ENCODE measurements at regions not wholly inside any gene's neighbourhood (a gene's known extent, or its start where the extent isn't known, plus 50 kb on each side); places are given as distances from the start of the nearest gene placed in this dataset.

- TF ChIP-seq EZH2phosphoT487 (IDR thresholded peaks at IDR 0.05; ENCODE audit: low read depth, severe bottlenecking, unreplicated experiment) (no peak), EZH2 (IDR thresholded peaks at IDR 0.05; ENCODE audit: borderline replicate concordance) (no peak), CTCF (IDR thresholded peaks at IDR 0.05; ENCODE audit: poor library complexity) (no peak)
- H3K4me1 ChIP-seq (ENCODE audit: insufficient read depth) = no peaks in the 10 kb centered on the region
- DNase-seq (ENCODE audit: low spot score) = no peak
These were observed 162.1 kb upstream of the FOXK1 start for GRCh38 chr7:4519819-4520520.

GRCh38 chr7:4523219-4523618 lies 158.9 kb upstream of the FOXK1 start:
- H3K4me1 ChIP-seq (ENCODE audit: insufficient read depth) = no peaks in the 10 kb centered on the region
- H3K4me3 ChIP-seq = no peak overlapping the region
- DNase-seq (ENCODE audit: low spot score) = no peak

More at GRCh38 chr7:4519819-4520520, 162.1 kb upstream of the FOXK1 start:
- H3K4me3 ChIP-seq = no peak overlapping the region
- H3K79me2 ChIP-seq = no peaks in the 10 kb centered on the region
- H3K9me2 ChIP-seq (replicated peaks; ENCODE audit: insufficient read depth) = no peaks in the 10 kb centered on the region
- H3K4me2 ChIP-seq = no peak overlapping the region
- H3K36me3 ChIP-seq (replicated peaks; ENCODE audit: insufficient read depth, low read depth) = no peaks in the 10 kb centered on the region
- H2AFZ ChIP-seq = no peak overlapping the region
- H3K27me3 ChIP-seq = peaks cover 3% of the 10 kb centered on the region
- 73% methylated on average over 7 of the region's 7 CpGs for WGBS (ENCODE audit: low lambda C conversion rate, missing lambda C conversion rate)
- H4K20me1 ChIP-seq (ENCODE audit: insufficient read depth, poor library complexity, severe bottlenecking) = no peaks in the 10 kb centered on the region
- H3K27ac ChIP-seq = no peak overlapping the region
- no peaks in the 10 kb centered on the region for H3K9me3 ChIP-seq (ENCODE audit: low read depth)

GRCh38 chr7:4523873-4524272 lies 158.2 kb upstream of the FOXK1 start:
- Histone ChIP-seq H3K36me3 (replicated peaks; ENCODE audit: insufficient read depth, low read depth) (no peaks in the 10 kb centered on the region), H2AFZ (no peak overlapping the region), H3K9me3 (ENCODE audit: low read depth) (no peaks in the 10 kb centered on the region), H3K9me2 (replicated peaks; ENCODE audit: insufficient read depth) (no peaks in the 10 kb centered on the region), H3K79me2 (no peaks in the 10 kb centered on the region), H3K4me3 (no peak overlapping the region), H4K20me1 (ENCODE audit: insufficient read depth, poor library complexity, severe bottlenecking) (no peaks in the 10 kb centered on the region), H3K27ac (no peak overlapping the region), H3K4me2 (no peak overlapping the region), H3K4me1 (ENCODE audit: insufficient read depth) (no peaks in the 10 kb centered on the region), H3K27me3 (no peaks in the 10 kb centered on the region)
- no peak for DNase-seq (ENCODE audit: low spot score)
- TF ChIP-seq EZH2 (IDR thresholded peaks at IDR 0.05; ENCODE audit: borderline replicate concordance) (no peak), CTCF (IDR thresholded peaks at IDR 0.05; ENCODE audit: poor library complexity) (no peak), EZH2phosphoT487 (IDR thresholded peaks at IDR 0.05; ENCODE audit: low read depth, severe bottlenecking, unreplicated experiment) (no peak)
- 90% methylated on average over 4 of the region's 6 CpGs for WGBS (ENCODE audit: low lambda C conversion rate, missing lambda C conversion rate)

More at GRCh38 chr7:4523219-4523618, 158.9 kb upstream of the FOXK1 start:
- Histone ChIP-seq H3K27ac (no peak overlapping the region), H4K20me1 (ENCODE audit: insufficient read depth, poor library complexity, severe bottlenecking) (no peaks in the 10 kb centered on the region), H3K9me3 (ENCODE audit: low read depth) (no peaks in the 10 kb centered on the region), H3K79me2 (no peaks in the 10 kb centered on the region), H3K4me2 (no peak overlapping the region), H3K27me3 (no peaks in the 10 kb centered on the region), H3K9me2 (replicated peaks; ENCODE audit: insufficient read depth) (no peaks in the 10 kb centered on the region), H3K36me3 (replicated peaks; ENCODE audit: insufficient read depth, low read depth) (no peaks in the 10 kb centered on the region), H2AFZ (no peak overlapping the region)
- TF ChIP-seq CTCF (IDR thresholded peaks at IDR 0.05; ENCODE audit: poor library complexity) (no peak), EZH2 (IDR thresholded peaks at IDR 0.05; ENCODE audit: borderline replicate concordance) (no peak), EZH2phosphoT487 (IDR thresholded peaks at IDR 0.05; ENCODE audit: low read depth, severe bottlenecking, unreplicated experiment) (no peak)
